H9 (cell line): ENCODE measurements at regions not wholly inside any gene's neighbourhood (a gene's known extent, or its start where the extent isn't known, plus 50 kb on each side); places are given as distances from the start of the nearest gene placed in this dataset.

ENCODE experiments used
- DNase-seq: peaks from one replicate; pipeline ENCODE4 v3.0.0-alpha.2; 2017
- H2AFZ ChIP-seq: one replicate; pipeline ENCODE4 v1.6.1; 2013; ENCODE audit warnings: mild to moderate bottlenecking, low read length, control low read depth, moderate library complexity
- H2AK5ac ChIP-seq: 2 replicates; pipeline ENCODE4 v1.6.1; 2013; ENCODE audit warnings: low read length, control low read depth, mixed read lengths; ENCODE audit not compliant: insufficient read length
- H2BK120ac ChIP-seq: one replicate; pipeline ENCODE4 v1.6.1; 2013; ENCODE audit warnings: low read depth, mild to moderate bottlenecking, low read length, control low read depth, inconsistent platforms; ENCODE audit not compliant: poor library complexity, severe bottlenecking
- H2BK12ac ChIP-seq: 2 replicates; pipeline ENCODE4 v1.6.1; 2013; ENCODE audit warnings: low read length, control low read depth, mixed read lengths, low read depth; ENCODE audit not compliant: insufficient read length
- H2BK15ac ChIP-seq: 2 replicates; pipeline ENCODE4 v1.6.1; 2013; ENCODE audit warnings: low read depth, low read length, control low read depth
- H2BK20ac ChIP-seq: one replicate; pipeline ENCODE4 v1.6.1; 2013; ENCODE audit warnings: low read depth, mild to moderate bottlenecking, low read length, control low read depth, inconsistent platforms; ENCODE audit not compliant: poor library complexity, severe bottlenecking
- H2BK5ac ChIP-seq: 2 replicates; pipeline ENCODE4 v1.6.1; 2013; ENCODE audit warnings: low read length, control low read depth, mixed read lengths; ENCODE audit not compliant: insufficient read length
- H3K14ac ChIP-seq: 2 replicates; pipeline ENCODE4 v1.6.1; 2013; ENCODE audit warnings: low read length, control low read depth; ENCODE audit not compliant: insufficient read depth
- H3K18ac ChIP-seq: 2 replicates; pipeline ENCODE4 v1.6.1; 2013; ENCODE audit warnings: low read depth, mild to moderate bottlenecking, mixed read lengths, low read length, control low read depth; ENCODE audit not compliant: insufficient read length
- H3K23ac ChIP-seq: 2 replicates; pipeline ENCODE4 v1.6.1; 2013; ENCODE audit warnings: low read length, control low read depth, mixed read lengths, low read depth; ENCODE audit not compliant: insufficient read length
- H3K23me2 ChIP-seq: 2 replicates; pipeline ENCODE4 v1.6.1; 2013; ENCODE audit warnings: low read depth, mild to moderate bottlenecking, mixed read lengths, low read length, control low read depth; ENCODE audit not compliant: insufficient read length, poor library complexity, severe bottlenecking
- H3K27ac ChIP-seq: 2 replicates; pipeline ENCODE4 v1.5.1; 2013; ENCODE audit warnings: low read length, control low read depth, mixed read lengths, low read depth; ENCODE audit not compliant: insufficient read length
- H3K27me3 ChIP-seq: 2 replicates; pipeline ENCODE4 v1.6.1; 2013; ENCODE audit warnings: low read length, control low read depth, inconsistent platforms; ENCODE audit not compliant: insufficient read depth
- H3K4ac ChIP-seq: 2 replicates; pipeline ENCODE4 v1.6.1; 2013; ENCODE audit warnings: low read depth, mild to moderate bottlenecking, control low read depth, inconsistent platforms, low read length, moderate library complexity
- H3K4me1 ChIP-seq: 2 replicates; pipeline ENCODE4 v1.6.1; 2013; ENCODE audit warnings: low read length, control low read depth, inconsistent platforms; ENCODE audit not compliant: insufficient read depth
- H3K4me2 ChIP-seq: 2 replicates; pipeline ENCODE4 v1.6.1; 2013; ENCODE audit warnings: low read length, control low read depth, mixed read lengths; ENCODE audit not compliant: insufficient read length, insufficient read depth
- H3K56ac ChIP-seq: 2 replicates; pipeline ENCODE4 v1.6.1; 2013; ENCODE audit warnings: low read depth, mild to moderate bottlenecking, mixed read lengths, low read length, control low read depth; ENCODE audit not compliant: insufficient read length
- H3K79me1 ChIP-seq: 2 replicates; pipeline ENCODE4 v1.6.1; 2013; ENCODE audit warnings: low read depth, mild to moderate bottlenecking, moderate library complexity, low read length, control low read depth, inconsistent platforms; ENCODE audit not compliant: insufficient read depth, poor library complexity, severe bottlenecking
- H3K79me2 ChIP-seq: 2 replicates; pipeline ENCODE4 v1.6.1; 2013; ENCODE audit warnings: low read length, control low read depth, inconsistent platforms; ENCODE audit not compliant: insufficient read depth
- H3K9ac ChIP-seq: 2 replicates; pipeline ENCODE4 v1.6.1; 2013; ENCODE audit warnings: low read length, control low read depth, mixed read lengths; ENCODE audit not compliant: insufficient read length; ENCODE audit errors: extremely low read depth
- H3K9me3 ChIP-seq: one replicate; pipeline ENCODE4 v1.6.1; 2013; ENCODE audit warnings: low read depth, low read length, inconsistent platforms; ENCODE audit not compliant: control insufficient read depth
- H3T11ph ChIP-seq: one replicate; pipeline ENCODE4 v1.6.1; 2013; ENCODE audit warnings: mild to moderate bottlenecking, low read length, control low read depth, inconsistent platforms
- H4K20me1 ChIP-seq: one replicate; pipeline ENCODE4 v1.6.1; 2013; ENCODE audit not compliant: control insufficient read depth, insufficient read length, insufficient read depth
- H4K5ac ChIP-seq: 2 replicates; pipeline ENCODE4 v1.6.1; 2013; ENCODE audit warnings: low read depth, mild to moderate bottlenecking, mixed read lengths, low read length, control low read depth; ENCODE audit not compliant: insufficient read length
- H4K8ac ChIP-seq: replicated peaks from 2 replicates; pipeline ENCODE4 v1.6.1; 2013; ENCODE audit warnings: low read length, control low read depth, mixed read lengths, low read depth; ENCODE audit not compliant: insufficient read length
- H4K91ac ChIP-seq: 2 replicates; pipeline ENCODE4 v1.6.1; 2013; ENCODE audit warnings: low read depth, mild to moderate bottlenecking, moderate library complexity, mixed read lengths, low read length, control low read depth; ENCODE audit not compliant: insufficient read length
- H3K27ac Mint-ChIP-seq, 3 experiments: 2 replicates in 2 of 3; 3 replicates in 1 of 3; pipeline ENCODE4 v1.8.0; 2020 to 2021; ENCODE audit warnings: mixed read lengths in 3 of 3, mild to moderate bottlenecking in 1 of 3, moderate library complexity in 1 of 3
- H3K27me3 Mint-ChIP-seq: 2 replicates; pipeline ENCODE4 v1.8.0; 2021; ENCODE audit warnings: low read depth, mild to moderate bottlenecking, moderate library complexity, mixed read lengths
- H3K36me3 Mint-ChIP-seq, 3 experiments: 2 replicates in 2 of 3; 3 replicates in 1 of 3; pipeline ENCODE4 v1.8.0; 2020 to 2021; ENCODE audit warnings: low read depth in 3 of 3, mixed read lengths in 3 of 3; ENCODE audit not compliant: insufficient read depth in 1 of 3
- H3K4me1 Mint-ChIP-seq, 2 experiments: 2 replicates each; pipeline ENCODE4 v1.8.0; 2020; ENCODE audit warnings: mixed read lengths in 2 of 2
- H3K4me3 Mint-ChIP-seq, 2 experiments: 2 replicates in 1 of 2; 3 replicates in 1 of 2; pipeline ENCODE4 v1.8.0; 2020 to 2021; ENCODE audit warnings: mild to moderate bottlenecking in 2 of 2, mixed read lengths in 2 of 2, moderate library complexity in 1 of 2
- H3K9me3 Mint-ChIP-seq, 2 experiments: 2 replicates in 1 of 2; 3 replicates in 1 of 2; pipeline ENCODE4 v1.8.0; 2020; ENCODE audit warnings: mild to moderate bottlenecking in 2 of 2, mixed read lengths in 2 of 2, moderate library complexity in 1 of 2
- CTCF ChIP-seq: fragments of 200-600 bp; sonication (generic); conservative IDR thresholded peaks from 3 replicates; pipeline ENCODE4 v1.8.0; 2021; ENCODE audit warnings: antibody characterized with exemption, mild to moderate bottlenecking
- WGBS: extraction: QIAGEN DNeasy Blood & Tissue Kit; methylation state at CpG from one replicate; pipeline ENCODE4 v1.1.7; 2013; ENCODE audit warnings: missing lambda C conversion rate, low lambda C conversion rate, mixed read lengths; ENCODE audit not compliant: insufficient read length; ENCODE audit errors: extremely low coverage; 5-methylcytosine and 5-hydroxymethylcytosine counted together

- H2BK15ac ChIP-seq = no peak overlapping the region
- H2AFZ ChIP-seq = no peak overlapping the region
- no CpG with 5 or more reads among the region's 12 CpGs for WGBS
- H2BK120ac ChIP-seq = no peak overlapping the region
- no peak overlapping the region for H3K4me2 ChIP-seq
- H3K23ac ChIP-seq = no peak overlapping the region
- H3K9ac ChIP-seq = no peak overlapping the region
- H3K79me2 ChIP-seq = no peaks in the 10 kb centered on the region
- no peak overlapping the region for H3K27ac ChIP-seq
- no peaks in the 10 kb centered on the region for H3K79me1 ChIP-seq
- TF ChIP-seq CTCF = no peak
- H3T11ph ChIP-seq = no peak overlapping the region
- H3K4me3 Mint-ChIP-seq = no peak overlapping the region
- no peak overlapping the region for H3K18ac ChIP-seq
- H3K9me3 Mint-ChIP-seq = peaks cover 0 to 5% of the 10 kb centered on the region in 2 experiments; a peak in 1 of 5 replicates
- H4K5ac ChIP-seq = no peak overlapping the region
- H3K23me2 ChIP-seq = no peaks in the 10 kb centered on the region
- H3K14ac ChIP-seq = no peak overlapping the region; the same call in 1 of the 2 replicates
- no peaks in the 10 kb centered on the region for H3K4me1 ChIP-seq
- H4K91ac ChIP-seq = no peak overlapping the region
- H3K36me3 Mint-ChIP-seq = no peaks in the 10 kb centered on the region; a peak in 1 of 7 replicates
- no peak overlapping the region for H4K8ac ChIP-seq
- peak; percentile 12 for DNase-seq
- peaks cover 10% of the 10 kb centered on the region in 2 experiments for H3K4me1 Mint-ChIP-seq
- no peak overlapping the region; a peak in 1 of 7 replicates for H3K27ac Mint-ChIP-seq
- no peak overlapping the region for H2BK5ac ChIP-seq
- H2BK12ac ChIP-seq = no peak overlapping the region
- H3K9me3 ChIP-seq = no peaks in the 10 kb centered on the region
- no peak overlapping the region for H2AK5ac ChIP-seq
- H4K20me1 ChIP-seq = no peaks in the 10 kb centered on the region
- no peak overlapping the region for H3K4ac ChIP-seq
- no peak overlapping the region for H2BK20ac ChIP-seq
- no peak overlapping the region for H3K56ac ChIP-seq
- peaks cover 8% of the 10 kb centered on the region for H3K27me3 Mint-ChIP-seq
- no peaks in the 10 kb centered on the region for H3K27me3 ChIP-seq
These were observed 347.7 kb downstream of the NPHP4 start for GRCh38 chr1:5644281-5645134.
